ENCODE measurements at regions not wholly inside any gene's neighbourhood (a gene's known extent, or its start where the extent isn't known, plus 50 kb on each side); places are given as distances from the start of the nearest gene placed in this dataset.
A peak's percentile ranks its signal among the peaks of the same experiment; 100 is the strongest.
"Not testable (repeated sequence)": the region's sequence is repeated elsewhere in the genome, so short reads cannot be mapped to it uniquely, and the experiment has no call there.

DNA sequence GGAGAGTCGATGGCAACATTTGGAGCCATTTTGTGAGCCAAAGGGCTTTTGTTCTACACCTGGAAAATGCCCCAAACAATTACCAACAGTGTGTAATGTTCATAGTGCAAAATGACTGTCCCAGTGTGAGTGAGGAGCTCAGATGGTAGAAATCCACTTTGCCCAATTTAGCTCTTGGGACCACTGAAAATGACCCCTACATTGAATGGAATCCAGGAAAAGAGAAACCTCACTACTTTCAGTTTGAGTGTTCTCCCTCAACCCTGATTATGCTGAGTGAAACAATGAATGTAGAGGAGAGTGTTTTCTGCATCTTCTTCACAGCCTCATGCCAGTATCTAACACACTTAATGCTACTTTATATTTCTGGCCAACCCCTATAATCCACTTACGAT, 84.9 kb upstream of the NRN1 start:
- DNase-seq: no peak

DNA sequence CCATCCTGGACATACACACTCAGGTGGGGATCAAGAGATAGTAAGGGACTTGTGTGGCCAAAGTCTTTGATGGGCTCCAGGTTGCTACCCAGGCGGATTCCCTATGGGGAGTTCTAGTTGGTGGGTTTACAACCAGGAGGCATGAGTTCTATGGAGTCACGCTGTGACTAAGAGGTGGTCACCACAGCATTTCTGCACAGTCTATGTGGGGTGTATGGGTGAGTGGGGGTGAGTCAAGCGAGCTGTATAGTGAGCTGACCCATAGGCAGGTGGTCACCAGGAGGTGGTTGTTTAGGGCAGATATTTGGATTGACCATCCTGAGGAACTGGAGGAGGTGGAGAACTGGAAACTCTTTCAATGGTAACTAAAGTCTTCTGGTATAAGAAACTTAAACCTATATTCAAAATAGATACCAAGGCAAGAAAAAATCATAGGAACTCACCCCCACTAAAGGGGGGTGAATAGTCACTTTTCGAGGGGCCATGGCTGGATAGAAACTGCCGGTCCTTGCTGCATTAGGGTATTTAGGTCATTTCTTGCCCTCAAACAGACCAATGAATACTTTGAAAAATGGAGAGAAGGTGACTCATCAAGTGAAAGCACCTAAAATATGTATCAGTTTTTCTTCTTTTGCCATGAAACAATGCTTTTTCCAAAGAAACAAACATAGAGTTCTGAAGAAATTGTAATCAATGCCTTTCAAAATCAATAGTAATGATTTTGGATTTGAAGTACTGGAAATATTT, 84.3 kb upstream of the NRN1 start:
- DNase-seq: no peak

DNA sequence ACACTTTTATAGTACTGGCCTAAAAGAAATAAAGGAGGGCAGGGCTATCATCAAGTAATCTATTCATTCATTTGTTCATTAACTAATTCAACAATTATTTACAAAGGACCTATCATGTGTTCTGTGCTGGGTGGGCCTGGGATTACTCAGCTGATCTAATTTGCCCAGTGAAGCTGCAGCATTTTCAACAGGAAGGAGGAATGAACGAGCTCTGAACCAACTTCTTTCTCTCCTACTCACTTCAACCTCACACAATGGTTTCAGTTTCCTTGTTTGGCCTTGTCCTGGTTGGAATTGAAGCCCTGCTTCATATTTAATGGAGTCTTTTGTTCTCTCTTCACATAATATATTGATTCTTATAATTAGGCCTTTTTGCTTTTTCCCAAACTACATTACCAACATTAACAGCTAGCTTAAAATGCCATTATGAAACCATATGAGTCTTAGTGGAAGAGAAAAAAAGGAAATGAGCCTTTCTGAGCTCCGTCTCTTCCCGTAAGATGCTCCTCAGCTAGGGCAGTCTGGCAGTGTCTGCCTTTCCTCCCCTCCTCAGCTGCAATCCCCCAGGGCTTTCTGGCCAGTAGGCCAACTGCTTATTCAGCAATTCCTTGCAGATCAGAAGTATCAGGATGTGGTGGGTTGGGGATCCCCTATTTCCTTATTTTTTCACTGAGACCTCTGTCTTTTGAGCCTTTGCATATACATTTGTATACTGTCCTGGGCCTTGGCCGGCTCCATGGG, 79.4 kb upstream of the NRN1 start:
- DNase-seq: no peak

DNA sequence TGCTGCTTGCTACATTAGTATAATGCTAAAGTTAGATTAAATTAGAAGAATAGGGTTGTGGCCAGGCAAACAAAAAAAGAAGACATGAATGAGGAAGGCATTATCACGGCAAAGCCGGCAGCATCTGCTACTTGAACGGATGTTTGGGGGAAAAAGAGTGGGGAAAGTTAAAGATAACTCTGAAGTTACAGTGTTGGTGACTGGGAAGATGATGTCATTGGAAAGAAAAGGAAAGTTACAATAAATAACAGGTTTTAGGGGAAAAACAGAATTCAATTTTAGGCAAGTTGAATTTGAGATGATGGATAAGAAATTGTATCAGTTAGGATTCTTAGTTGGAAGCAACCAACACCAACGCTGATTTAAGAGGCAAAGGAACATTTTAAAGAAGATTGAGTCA, 74.2 kb upstream of the NRN1 start:
- DNase-seq: no peak

DNA sequence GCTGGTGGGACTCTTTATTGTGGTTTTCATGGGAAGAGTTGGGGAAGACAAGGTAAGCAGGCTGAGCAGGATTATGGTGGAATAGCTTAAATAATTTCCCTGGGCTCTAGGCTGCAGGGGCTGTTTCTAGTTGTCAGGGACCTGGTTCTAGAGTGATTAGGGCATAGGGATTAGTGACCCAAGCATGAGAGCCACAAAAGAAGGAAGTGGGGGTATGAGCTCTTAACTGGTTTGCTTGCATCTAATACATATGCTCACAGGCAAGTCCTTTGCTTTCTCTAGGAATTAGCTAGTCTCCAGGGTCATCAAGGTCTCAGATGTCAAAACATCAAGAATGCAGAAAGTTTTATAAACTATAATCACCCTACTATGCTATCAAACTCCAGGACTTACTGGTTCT, 67.5 kb upstream of the NRN1 start:
- no peak for DNase-seq

DNA sequence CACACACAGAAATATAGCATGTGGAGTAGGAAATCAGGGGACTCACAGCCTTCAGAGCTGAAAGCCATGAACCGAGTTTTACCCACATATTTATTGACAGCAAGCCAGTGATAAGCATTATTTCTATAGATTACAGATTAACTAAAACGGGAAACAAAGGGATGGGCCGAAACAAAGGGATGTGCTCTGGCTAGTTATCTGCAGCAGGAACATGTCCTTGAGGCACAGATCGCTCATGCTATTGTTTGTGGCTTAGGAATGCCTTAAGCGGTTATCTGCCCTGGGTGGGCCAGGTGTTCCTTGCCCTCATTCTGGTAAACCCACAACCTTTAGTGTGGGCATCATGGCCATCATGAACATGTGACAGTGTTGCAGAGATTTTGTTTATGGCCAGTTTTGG, 61.4 kb upstream of the NRN1 start:
- not testable (repeated sequence) for DNase-seq

DNA sequence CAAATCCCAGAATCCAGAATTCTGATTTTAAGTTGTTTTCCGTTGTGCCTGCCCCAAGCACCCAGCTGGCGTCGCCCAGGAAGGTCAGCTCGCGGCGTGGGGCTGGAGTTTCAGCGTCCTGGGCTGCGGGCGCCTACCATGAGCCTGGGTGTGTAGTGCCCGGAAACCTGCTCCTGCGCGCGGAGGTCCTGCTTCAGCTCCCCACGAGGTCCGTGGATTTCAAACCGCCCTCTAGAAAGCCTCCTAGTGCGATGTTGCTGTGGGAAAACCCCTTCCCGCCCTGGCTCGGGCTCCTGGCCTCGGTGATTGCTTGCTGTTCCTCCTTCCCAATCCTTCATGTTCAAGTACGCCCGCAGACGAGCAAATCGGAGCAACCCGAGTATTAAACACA, 51.3 kb upstream of the NRN1 start:
- no peak for DNase-seq

DNA sequence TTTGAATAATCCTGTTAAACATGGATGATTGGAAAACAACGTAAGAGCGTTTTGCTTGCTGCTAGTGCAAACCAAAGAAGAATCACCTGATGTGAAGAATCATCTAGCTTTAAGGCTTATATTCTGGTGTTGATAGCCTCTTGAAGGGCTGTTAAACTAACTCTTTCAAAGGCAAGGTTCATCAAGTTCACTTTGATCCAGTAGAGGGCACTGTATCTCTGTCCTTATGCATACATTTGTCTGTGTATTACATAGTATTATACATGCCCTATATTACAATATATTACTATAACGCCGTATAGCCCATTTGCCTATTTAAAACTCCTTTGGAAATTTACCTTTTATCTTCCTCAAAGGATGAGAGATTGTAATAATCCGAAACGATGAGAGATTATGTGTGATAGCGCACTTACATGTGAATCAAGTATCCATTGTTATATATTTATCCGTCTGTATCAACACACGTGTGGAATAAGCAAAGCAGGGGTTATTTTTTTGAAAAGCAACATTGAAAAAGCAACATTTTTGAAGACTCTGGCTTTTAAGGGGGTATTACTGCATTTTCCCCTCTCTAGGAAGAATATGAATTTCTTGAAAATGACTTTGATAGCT, 50.8 kb upstream of the NRN1 start:
- DNase-seq: peak; percentile 70
